ENCODE measurements at regions not wholly inside any gene's neighbourhood (a gene's known extent, or its start where the extent isn't known, plus 50 kb on each side); places are given as distances from the start of the nearest gene placed in this dataset.

DNA sequence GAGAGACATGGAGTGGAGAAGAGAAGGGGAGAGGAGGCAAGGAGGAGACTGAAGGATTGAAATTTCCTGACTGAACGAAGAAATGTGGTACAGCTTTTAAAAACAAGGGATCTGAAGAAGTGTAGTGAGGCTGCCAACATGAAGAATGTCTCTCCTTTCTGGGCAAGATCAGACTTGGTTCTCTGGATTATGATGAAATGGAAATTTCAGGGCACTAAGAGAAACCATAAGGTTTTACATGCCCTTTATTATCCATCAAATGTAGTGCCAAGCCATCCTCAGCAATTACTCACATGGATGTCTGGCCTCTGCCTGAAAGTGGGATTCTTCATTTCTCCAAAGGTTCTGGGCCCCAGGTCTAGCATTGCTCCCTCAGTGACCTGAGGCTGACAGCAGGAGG is 77.6 kb upstream of the CCDC80 start:
- peaks cover 4 to 5% (median 5%) of the 10 kb centered on the region in 3 donors for H3K27me3 Mint-ChIP-seq (ENCODE audit: low read depth in 3 of 3)
- DNase-seq, result no peak
- Histone ChIP-seq H3K4me1 (ENCODE audit: control insufficient read depth in 1 of 2, insufficient read depth in 2 of 2, low read length in 2 of 2) (no peaks in the 10 kb centered on the region), H3K79me2 (ENCODE audit: insufficient read depth, low read length) (no peaks in the 10 kb centered on the region), H3K4me3 (replicated peaks in 1 of 3; ENCODE audit: low read depth in 2 of 3, low read length in 3 of 3) (no peak overlapping the region), H3K9me3 (replicated peaks in 1 of 2; ENCODE audit: control insufficient read depth in 1 of 2, insufficient read depth in 1 of 2, low read length in 2 of 2) (no peaks in the 10 kb centered on the region), H3K4me2 (replicated peaks; ENCODE audit: extremely low read depth, low read length, poor library complexity, severe bottlenecking) (no peak overlapping the region), H2AFZ (ENCODE audit: insufficient read depth, low read depth, low read length, poor library complexity, severe bottlenecking) (no peak overlapping the region), H3K27ac (ENCODE audit: low read depth in 1 of 2, low read length in 2 of 2) (no peak overlapping the region), H4K20me1 (ENCODE audit: insufficient read depth, low read length) (no peaks in the 10 kb centered on the region), H3K36me3 (replicated peaks in 1 of 2; ENCODE audit: control insufficient read depth in 1 of 2, insufficient read depth in 2 of 2, low read length in 2 of 2) (no peaks in the 10 kb centered on the region), H3K27me3 (ENCODE audit: control insufficient read depth in 2 of 2, insufficient read depth in 2 of 2, low read length in 2 of 2) (no peaks in the 10 kb centered on the region), H3K9ac (ENCODE audit: insufficient read depth, low read length, poor library complexity, severe bottlenecking) (no peak overlapping the region)
- peaks cover 4% of the 10 kb centered on the region for H3K4me1 Mint-ChIP-seq
- H3K9me3 Mint-ChIP-seq, result no peaks in the 10 kb centered on the region
- no peak overlapping the region for H3K27ac Mint-ChIP-seq
- H3K4me3 Mint-ChIP-seq, result no peak overlapping the region
- WGBS (ENCODE audit: insufficient coverage), result no CpG with 5 or more reads among the region's 1 CpG
- no peaks in the 10 kb centered on the region for H3K36me3 Mint-ChIP-seq
- intact Hi-C loops (cut with micrococcal nuclease), result no loop called here
- TF ChIP-seq, protein P1, sequence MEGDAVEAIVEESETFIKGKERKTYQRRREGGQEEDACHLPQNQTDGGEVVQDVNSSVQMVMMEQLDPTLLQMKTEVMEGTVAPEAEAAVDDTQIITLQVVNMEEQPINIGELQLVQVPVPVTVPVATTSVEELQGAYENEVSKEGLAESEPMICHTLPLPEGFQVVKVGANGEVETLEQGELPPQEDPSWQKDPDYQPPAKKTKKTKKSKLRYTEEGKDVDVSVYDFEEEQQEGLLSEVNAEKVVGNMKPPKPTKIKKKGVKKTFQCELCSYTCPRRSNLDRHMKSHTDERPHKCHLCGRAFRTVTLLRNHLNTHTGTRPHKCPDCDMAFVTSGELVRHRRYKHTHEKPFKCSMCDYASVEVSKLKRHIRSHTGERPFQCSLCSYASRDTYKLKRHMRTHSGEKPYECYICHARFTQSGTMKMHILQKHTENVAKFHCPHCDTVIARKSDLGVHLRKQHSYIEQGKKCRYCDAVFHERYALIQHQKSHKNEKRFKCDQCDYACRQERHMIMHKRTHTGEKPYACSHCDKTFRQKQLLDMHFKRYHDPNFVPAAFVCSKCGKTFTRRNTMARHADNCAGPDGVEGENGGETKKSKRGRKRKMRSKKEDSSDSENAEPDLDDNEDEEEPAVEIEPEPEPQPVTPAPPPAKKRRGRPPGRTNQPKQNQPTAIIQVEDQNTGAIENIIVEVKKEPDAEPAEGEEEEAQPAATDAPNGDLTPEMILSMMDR (IDR thresholded peaks at IDR 0.05), result no peak

DNA sequence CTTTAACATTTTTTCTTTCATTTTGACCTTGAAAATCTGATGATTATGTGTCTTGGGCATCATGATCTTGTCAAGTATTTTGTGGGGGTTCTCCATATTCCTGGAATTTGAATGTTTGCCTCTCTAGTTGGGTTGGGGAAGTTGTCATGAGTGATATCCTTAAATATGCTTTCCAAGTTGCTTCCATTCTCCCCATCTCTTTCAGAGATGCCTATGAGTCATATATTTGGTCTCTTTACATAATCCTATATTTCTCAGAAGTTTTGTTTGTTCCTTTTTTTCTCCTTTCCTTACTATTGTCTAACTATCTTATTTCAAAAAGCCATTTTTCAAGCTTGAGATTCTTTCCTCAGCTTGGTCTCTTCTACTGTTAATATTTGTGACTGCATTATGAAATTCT is 69.0 kb upstream of the CCDC80 start:
- TF ChIP-seq, protein P1 (IDR thresholded peaks at IDR 0.05), result no peak
- peak overlapping the region in 3 of 7 donors; percentile 63 to 65 (median 64) for H3K27ac Mint-ChIP-seq
- intact Hi-C loops (cut with micrococcal nuclease), result no loop called here
- H3K36me3 ChIP-seq (replicated peaks in 1 of 2; ENCODE audit: control insufficient read depth in 1 of 2, insufficient read depth in 2 of 2, low read length in 2 of 2), result no peaks in the 10 kb centered on the region
- no peak overlapping the region for H3K27ac ChIP-seq (ENCODE audit: low read depth in 1 of 2, low read length in 2 of 2)
- H4K20me1 ChIP-seq (ENCODE audit: insufficient read depth, low read length), result no peaks in the 10 kb centered on the region
- H3K4me1 ChIP-seq (ENCODE audit: control insufficient read depth in 1 of 2, insufficient read depth in 2 of 2, low read length in 2 of 2), result peaks cover 3 to 13% of the 10 kb centered on the region in 2 donors
- H3K4me2 ChIP-seq (replicated peaks; ENCODE audit: extremely low read depth, low read length, poor library complexity, severe bottlenecking), result no peak overlapping the region
- H3K36me3 Mint-ChIP-seq, result no peaks in the 10 kb centered on the region
- H3K4me1 Mint-ChIP-seq, result peaks cover 16% of the 10 kb centered on the region
- no peak overlapping the region for H3K4me3 ChIP-seq (replicated peaks in 1 of 3; ENCODE audit: low read depth in 2 of 3, low read length in 3 of 3)
- no peak overlapping the region for H2AFZ ChIP-seq (ENCODE audit: insufficient read depth, low read depth, low read length, poor library complexity, severe bottlenecking)
- H3K4me3 Mint-ChIP-seq, result no peak overlapping the region
- no peaks in the 10 kb centered on the region for H3K9me3 ChIP-seq (replicated peaks in 1 of 2; ENCODE audit: control insufficient read depth in 1 of 2, insufficient read depth in 1 of 2, low read length in 2 of 2)
- no peaks in the 10 kb centered on the region for H3K27me3 ChIP-seq (ENCODE audit: control insufficient read depth in 2 of 2, insufficient read depth in 2 of 2, low read length in 2 of 2)
- H3K79me2 ChIP-seq (ENCODE audit: insufficient read depth, low read length), result no peaks in the 10 kb centered on the region
- H3K9me3 Mint-ChIP-seq, result peaks cover 0 to 5% (median 1%) of the 10 kb centered on the region in 7 donors
- DNase-seq, result peak; percentile 18 to 54 (median 38)
- peaks cover 0 to 2% (median 0%) of the 10 kb centered on the region in 3 donors for H3K27me3 Mint-ChIP-seq (ENCODE audit: low read depth in 3 of 3)
- H3K9ac ChIP-seq (ENCODE audit: insufficient read depth, low read length, poor library complexity, severe bottlenecking), result no peak overlapping the region

Measured in CD14-positive monocyte (primary cell).